ENCODE measurements at regions not wholly inside any gene's neighbourhood (a gene's known extent, or its start where the extent isn't known, plus 50 kb on each side); places are given as distances from the start of the nearest gene placed in this dataset.

- no peak for DNase-seq
Observed at GRCh38 chr5:152270096-152270495, 135.0 kb downstream of the NMUR2 start.

DNA sequence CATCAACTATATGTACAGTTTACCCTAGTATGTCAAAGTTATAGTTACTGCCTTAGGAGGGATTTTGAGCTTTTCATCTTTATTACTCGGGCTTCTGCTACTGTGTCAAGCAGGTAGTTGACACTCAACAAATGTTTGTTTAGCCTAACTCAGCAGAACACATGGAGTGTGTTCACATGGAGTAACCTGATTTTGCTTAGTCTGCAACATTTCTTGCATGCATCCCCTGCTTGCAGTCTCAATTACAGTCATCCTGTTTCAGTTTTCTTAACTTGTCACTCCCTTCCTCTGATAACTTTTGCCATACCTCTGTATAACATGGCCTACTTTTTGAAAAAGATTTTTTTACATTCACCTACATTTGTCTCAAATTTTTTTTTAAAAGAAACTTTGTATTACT lies 135.5 kb downstream of the NMUR2 start:
- DNase-seq: no peak

- DNase-seq: no peak
Observed at GRCh38 chr5:152264645-152265254, 140.3 kb downstream of the NMUR2 start.

- no peak for DNase-seq
Observed at GRCh38 chr5:152262667-152263066, 142.4 kb downstream of the NMUR2 start.

DNA sequence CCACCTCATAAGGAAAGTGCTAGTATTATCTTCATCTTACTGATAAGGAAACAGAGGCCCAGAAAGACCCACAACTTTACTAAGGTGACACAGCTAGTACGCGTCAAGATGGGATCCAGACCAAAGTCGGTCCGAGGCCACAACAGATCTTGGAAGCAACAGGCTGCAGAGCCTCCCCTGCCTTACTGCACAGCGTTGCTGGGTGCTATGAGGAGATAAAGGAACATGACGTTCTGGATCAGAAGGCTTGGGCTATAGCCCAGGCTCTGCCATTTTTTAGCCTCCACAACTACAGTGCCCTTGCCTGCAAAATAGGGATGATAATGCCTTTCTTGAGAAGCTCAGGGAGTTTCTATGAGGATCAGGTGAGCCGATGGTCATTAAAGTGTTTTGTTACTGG lies 144.1 kb downstream of the NMUR2 start:
- no peak for DNase-seq

DNA sequence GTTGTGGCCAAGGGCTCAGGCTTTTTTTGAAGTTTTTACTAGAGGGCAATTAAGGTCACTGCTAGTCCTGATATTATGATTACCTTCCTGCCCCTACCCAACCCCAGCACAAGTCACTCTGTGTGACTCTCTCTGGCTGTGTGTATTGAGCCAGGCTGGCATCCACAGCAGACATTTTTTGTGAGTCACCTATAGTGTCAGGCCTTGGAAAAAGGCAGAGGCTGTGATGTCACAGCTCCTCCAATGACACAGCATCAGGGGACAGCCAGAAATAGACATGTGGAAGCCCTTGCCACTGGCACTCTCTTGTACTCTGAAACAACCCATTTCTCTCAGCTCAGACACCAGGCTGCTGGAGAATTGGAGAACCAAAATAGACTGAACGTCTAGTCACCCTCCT lies 145.4 kb downstream of the NMUR2 start:
- no peak for DNase-seq

- DNase-seq: no peak
Observed at GRCh38 chr5:152256580-152256979, 148.5 kb downstream of the NMUR2 start.

DNA sequence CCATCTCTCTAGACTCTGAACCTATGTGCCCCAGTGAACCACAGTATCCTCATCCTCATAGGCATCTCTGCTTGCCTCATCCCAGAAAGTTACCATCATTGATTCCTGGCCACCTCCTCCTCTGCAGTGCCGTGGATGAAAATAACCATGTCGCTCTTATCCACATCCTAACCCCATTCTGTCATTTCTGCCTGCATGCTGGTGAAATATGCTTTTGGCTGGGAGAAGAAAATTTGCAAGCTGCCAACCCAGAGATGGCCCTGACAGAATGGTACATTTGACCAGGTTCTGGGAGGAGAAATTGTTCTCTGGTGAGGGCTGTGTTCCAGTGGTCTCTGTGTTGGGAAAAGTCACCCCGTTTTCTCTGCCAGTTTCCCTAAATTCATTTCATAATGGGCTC lies 149.7 kb downstream of the NMUR2 start:
- no peak for DNase-seq

DNA sequence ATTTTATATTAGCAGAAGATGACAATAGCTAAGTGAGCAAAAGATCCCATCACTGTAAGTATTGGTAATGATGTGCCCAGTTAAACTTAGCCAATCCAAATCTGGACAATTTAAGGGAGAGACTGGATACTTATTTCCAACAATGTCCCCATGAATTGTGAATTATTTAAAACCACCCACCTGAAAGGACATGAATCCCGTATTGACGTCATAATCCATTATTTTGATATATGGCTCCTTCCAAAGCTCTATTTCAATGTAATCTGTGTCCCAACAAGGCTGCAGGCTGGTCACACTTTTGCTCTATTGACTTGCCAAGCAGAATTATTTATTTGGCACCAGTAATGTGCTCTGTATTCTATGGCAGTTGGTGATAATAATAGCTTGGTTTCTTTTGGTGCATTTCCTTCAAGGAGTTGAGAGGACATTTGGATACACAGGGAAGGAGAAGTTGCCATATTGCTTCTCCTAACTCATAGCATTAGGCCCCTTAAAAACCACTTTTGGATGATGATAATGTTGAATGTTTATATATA lies 157.2 kb downstream of the NMUR2 start:
- no peak for DNase-seq

GRCh38 chr5:152246401-152246800 lies 158.7 kb downstream of the NMUR2 start:
- peak; percentile 26 for DNase-seq

DNA sequence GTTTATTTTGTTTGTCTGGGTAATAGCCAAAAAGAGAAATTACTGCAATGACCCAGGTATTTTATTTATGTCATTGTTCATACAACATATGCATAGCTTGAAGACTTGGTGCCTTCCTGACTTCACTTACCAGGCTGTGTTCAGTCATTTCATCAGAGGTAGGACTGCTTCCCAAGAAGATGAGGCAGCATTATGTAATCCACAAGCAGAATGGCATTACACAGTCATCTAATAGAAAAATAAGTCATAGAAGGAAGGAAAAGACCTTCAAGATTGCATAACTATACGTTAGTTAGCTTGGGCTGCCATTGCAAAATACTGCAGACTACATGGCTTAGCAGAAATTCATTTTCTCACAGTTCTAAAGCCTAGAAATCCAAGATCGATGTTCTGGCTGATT lies 167.5 kb downstream of the NMUR2 start:
- DNase-seq: no peak

DNA sequence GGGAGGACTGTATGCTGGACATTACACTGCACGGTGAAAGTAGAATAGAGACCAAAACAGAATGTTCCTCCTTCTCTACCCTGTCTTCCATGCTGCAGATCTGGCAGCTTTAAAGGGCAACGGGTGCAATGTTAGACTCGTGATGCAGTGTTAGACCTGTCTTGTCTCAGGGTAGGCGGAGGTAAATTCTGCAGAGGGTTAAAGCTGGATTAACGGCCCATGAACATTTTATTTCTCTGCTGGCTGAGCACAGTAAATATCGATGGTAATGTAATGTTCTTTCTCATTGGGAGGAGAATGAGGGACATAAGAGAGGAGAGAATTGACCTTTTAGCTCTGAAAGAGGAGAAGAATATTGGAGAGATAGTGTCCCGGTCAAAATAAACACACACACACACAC lies 178.9 kb downstream of the NMUR2 start:
- no peak for DNase-seq

DNA sequence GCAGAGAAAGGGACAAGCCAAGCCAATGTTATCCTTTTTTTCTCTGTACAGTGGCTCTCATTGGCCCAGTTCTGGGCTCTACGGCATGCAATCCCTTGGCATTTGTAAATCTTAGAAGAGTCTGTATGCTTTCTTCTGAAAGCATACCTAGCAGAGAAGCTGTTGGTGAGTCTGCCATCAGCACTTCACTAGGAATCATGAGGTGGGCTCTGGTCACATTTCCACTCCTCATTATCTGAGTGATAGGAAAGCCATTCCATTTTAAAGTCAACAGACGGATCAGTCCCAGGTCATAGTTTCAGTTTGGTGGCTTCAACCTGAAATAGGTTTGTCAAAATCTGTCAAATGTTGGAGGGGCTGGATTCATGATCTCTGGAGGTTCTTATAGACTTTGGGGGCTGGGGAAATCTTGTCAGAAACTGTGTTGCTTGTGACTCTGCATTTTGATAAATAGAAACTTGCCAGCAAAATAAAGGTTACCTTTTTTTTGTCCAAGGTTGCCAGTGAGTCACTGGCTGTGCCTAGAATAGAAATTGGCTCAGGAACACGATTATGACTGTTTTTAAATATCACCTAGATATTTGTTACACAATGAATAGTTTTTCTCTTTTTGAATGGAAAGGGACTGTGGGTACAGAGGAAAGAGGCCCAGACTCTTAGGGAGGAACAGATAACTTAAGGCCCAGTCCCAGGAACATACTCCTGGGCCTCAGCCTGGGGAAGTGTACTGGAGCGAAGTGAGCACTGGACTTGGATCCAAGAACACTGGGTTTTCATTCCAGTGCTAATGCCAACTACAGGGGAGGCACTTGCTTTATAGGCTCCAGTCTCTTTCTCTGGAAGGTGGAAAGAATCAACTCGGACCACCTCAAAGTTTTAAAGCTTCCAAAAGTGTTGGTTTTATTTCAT lies 183.1 kb downstream of the NMUR2 start:
- DNase-seq: no peak

- DNase-seq: no peak
Observed at GRCh38 chr5:152218694-152219093, 186.4 kb downstream of the NMUR2 start.

DNA sequence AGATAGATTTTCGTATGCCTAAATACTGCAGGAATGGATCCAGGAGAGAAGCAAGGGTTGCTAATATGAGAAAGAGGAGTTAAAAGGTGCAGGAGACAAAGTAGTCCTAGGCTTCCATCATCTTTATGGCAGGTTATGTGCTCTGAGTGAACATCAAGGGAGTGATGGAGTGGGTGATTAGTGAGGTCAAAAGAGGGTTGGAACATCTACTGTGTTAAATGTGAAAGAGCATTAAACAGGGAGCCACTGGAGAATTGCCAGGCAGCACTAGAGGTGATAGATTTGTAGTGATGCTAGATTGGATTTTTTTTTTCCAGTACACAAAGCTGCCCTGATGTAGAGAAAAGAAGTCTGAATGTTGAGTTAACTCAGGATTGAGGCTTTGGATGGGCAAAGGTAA lies 199.3 kb downstream of the NMUR2 start:
- DNase-seq: no peak

GRCh38 chr5:152202321-152202720 lies 202.8 kb downstream of the NMUR2 start:
- no peak for DNase-seq

- no peak for DNase-seq
Observed at GRCh38 chr5:152193391-152194107, 211.5 kb downstream of the NMUR2 start.

DNA sequence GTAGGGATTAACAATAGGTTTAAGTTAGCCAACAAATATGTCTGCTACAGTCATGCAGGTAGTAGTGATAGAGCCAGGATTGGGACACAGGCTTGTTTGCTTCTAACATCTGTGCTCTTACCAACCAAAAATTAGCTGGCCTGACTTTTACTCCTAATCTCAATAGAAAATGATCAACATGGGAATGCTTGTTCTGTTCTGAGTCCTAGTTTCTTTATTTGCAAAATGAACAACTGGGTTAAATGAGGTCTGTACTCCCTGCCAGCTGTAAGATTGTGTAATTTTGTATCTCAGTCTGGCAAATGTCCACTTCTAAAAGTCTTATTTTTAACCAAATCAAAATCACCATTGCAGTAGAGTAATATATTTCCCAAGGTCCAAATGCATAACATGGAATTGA lies 216.8 kb downstream of the NMUR2 start:
- DNase-seq: no peak

- DNase-seq: no peak
Observed at GRCh38 chr5:152187668-152188067, 217.4 kb downstream of the NMUR2 start.

GRCh38 chr5:152185547-152186245 lies 219.4 kb downstream of the NMUR2 start:
- no peak for DNase-seq

DNA sequence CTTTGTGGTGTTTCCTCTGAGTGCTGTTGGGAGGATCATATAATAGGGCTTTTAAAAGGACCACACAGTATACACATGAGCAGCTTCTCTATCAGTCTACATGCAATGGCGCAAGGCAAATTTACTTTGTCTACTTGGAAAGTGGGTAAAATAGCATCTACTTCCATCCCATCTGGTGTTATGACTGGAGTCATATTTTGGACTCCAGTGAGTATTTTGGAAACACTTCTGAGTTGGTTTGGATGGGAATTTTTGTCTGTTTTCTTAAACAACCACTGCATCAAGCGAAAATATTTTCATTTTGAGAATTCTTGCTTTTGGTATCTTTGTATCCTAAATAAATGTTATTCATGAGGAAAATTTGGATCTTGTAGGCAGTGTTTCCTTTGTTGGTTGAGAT lies 220.8 kb downstream of the NMUR2 start:
- no peak for DNase-seq

DNA sequence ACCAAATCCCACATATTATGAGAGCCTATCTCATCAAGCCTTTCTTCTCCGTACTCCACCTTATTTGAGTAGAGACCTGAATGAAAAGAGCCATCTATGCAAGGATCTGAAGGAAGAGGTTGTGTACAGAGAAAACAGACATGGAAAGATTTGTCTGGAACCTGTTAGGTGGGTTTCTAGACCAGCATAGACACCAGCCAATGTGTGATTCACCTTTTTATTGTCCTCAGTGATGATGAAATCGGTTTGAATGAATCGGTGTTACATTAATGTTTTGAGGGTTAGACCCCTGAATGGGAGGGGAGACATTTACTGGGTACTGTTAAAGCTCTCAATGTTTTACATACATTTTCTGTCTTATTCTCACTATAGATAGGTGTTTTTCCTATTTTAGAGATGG lies 223.6 kb downstream of the NMUR2 start:
- no peak for DNase-seq

- no peak for DNase-seq
Observed at GRCh38 chr5:152178350-152178699, 226.8 kb downstream of the NMUR2 start.
